HEK293T (cell line): ENCODE measurements at regions not wholly inside any gene's neighbourhood (a gene's known extent, or its start where the extent isn't known, plus 50 kb on each side); places are given as distances from the start of the nearest gene placed in this dataset.

Experiments
- CTCF ChIA-PET: fragments of 350-600 bp; formaldehyde crosslinking; extraction: SDS; loops from one replicate; lab custom pipeline; 2021; ENCODE audit warnings: antibody characterized with exemption, inconsistent platforms; lab: Yijun Ruan, JAX
- POLR2A ChIA-PET: fragments of 350-600 bp; formaldehyde crosslinking; extraction: SDS; loops from one replicate; lab custom pipeline; 2020; ENCODE audit warnings: antibody characterized with exemption, inconsistent platforms; lab: Yijun Ruan, JAX
- DNase-seq: peaks from one replicate; pipeline ENCODE4 v3.0.0; 2012; ENCODE audit warnings: mixed read lengths; ENCODE audit errors: extremely low spot score
- ARNT ChIP-seq: fragments of 450-650 bp; IDR thresholded peaks from 2 replicates; pipeline ENCODE4 v1.6.1; 2017; ENCODE audit warnings: mild to moderate bottlenecking
- BHLHE40 ChIP-seq: fragments of 450-650 bp; IDR thresholded peaks from 2 replicates; pipeline ENCODE4 v1.6.1; 2016; ENCODE audit warnings: mild to moderate bottlenecking, moderate library complexity, borderline replicate concordance
- CTBP1 ChIP-seq: fragments of 450-650 bp; IDR thresholded peaks from 2 replicates; pipeline ENCODE4 v1.6.1; 2016; ENCODE audit warnings: borderline replicate concordance
- ELF4 ChIP-seq: fragments of 450-650 bp; IDR thresholded peaks from 2 replicates; pipeline ENCODE4 v1.6.1; 2017; ENCODE audit warnings: antibody characterized with exemption
- FOXA1 ChIP-seq: fragments of 450-650 bp; IDR thresholded peaks from 2 replicates; pipeline ENCODE4 v1.6.1; 2016; ENCODE audit warnings: mild to moderate bottlenecking
- FOXK2 ChIP-seq: fragments of 450-650 bp; IDR thresholded peaks from 2 replicates; pipeline ENCODE4 v1.6.1; 2016; ENCODE audit warnings: mild to moderate bottlenecking
- FOXM1 ChIP-seq: fragments of 450-650 bp; IDR thresholded peaks from 2 replicates; pipeline ENCODE4 v1.6.1; 2017; ENCODE audit warnings: mild to moderate bottlenecking, borderline replicate concordance
- HDGF ChIP-seq: fragments of 450-650 bp; IDR thresholded peaks from 2 replicates; pipeline ENCODE4 v1.6.1; 2017; ENCODE audit warnings: antibody characterized with exemption, borderline replicate concordance
- L3MBTL2 ChIP-seq: fragments of 450-650 bp; conservative IDR thresholded peaks from 2 replicates; pipeline ENCODE4 v1.6.1; 2016; ENCODE audit warnings: mild to moderate bottlenecking
- LEF1 ChIP-seq: fragments of 450-650 bp; IDR thresholded peaks from 2 replicates; pipeline ENCODE4 v1.6.1; 2017; ENCODE audit warnings: mild to moderate bottlenecking, borderline replicate concordance
- NFRKB ChIP-seq: fragments of 450-650 bp; IDR thresholded peaks from 2 replicates; pipeline ENCODE4 v1.6.1; 2016; ENCODE audit warnings: mild to moderate bottlenecking, moderate library complexity
- PKNOX1 ChIP-seq: fragments of 450-650 bp; IDR thresholded peaks from 2 replicates; pipeline ENCODE4 v1.6.1; 2016
- SP1 ChIP-seq: fragments of 450-650 bp; IDR thresholded peaks from 2 replicates; pipeline ENCODE4 v1.6.1; 2017
- SUZ12 ChIP-seq: fragments of 450-650 bp; IDR thresholded peaks from 2 replicates; pipeline ENCODE4 v1.6.1; 2016; ENCODE audit warnings: mild to moderate bottlenecking
- TARDBP ChIP-seq: fragments of 450-650 bp; IDR thresholded peaks from 2 replicates; pipeline ENCODE4 v1.6.1; 2016
- ZNF384 ChIP-seq: fragments of 450-650 bp; IDR thresholded peaks from 2 replicates; pipeline ENCODE4 v1.6.1; 2016

- ChIA-PET CTCF (interaction anchor here (0.5 to 1.3 kb wide), 8 partner anchors 11 to 982 kb away, joined by 3 to 7 read pairs (median 4); no protein-coding TSS in a partner anchor), POLR2A (no interaction called here)
- DNase-seq = peak; percentile 45
- TF ChIP-seq L3MBTL2 (no peak), ZNF384 (peak; percentile 42; the same call in 1 of the 2 replicates), PKNOX1 (peak; percentile 75; the same call in 1 of the 2 replicates)
These were observed 954.7 kb downstream of the SLITRK6 start for GRCh38 chr13:84844473-84844872.

GRCh38 chr13:84843368-84843767 lies 955.9 kb downstream of the SLITRK6 start:
- no peak for DNase-seq
- ChIA-PET POLR2A (no interaction called here), CTCF (interaction anchor here (1.3 kb wide), 1 partner anchor 12 kb away, joined by 7 read pairs; no protein-coding TSS in a partner anchor)
- TF ChIP-seq ARNT = no peak
- TF ChIP-seq ELF4 = no peak
- TF ChIP-seq FOXK2 = no peak
- no peak for TF ChIP-seq FOXM1
- no peak for TF ChIP-seq SP1
- no peak for TF ChIP-seq NFRKB
- no peak for TF ChIP-seq HDGF
- TF ChIP-seq SUZ12 = no peak
- TF ChIP-seq CTBP1 = no peak
- no peak for TF ChIP-seq L3MBTL2
- TF ChIP-seq PKNOX1 = no peak
- no peak for TF ChIP-seq ZNF384

- TF ChIP-seq LEF1 = no peak
- ChIA-PET POLR2A (no interaction called here), CTCF (no interaction called here)
- DNase-seq = no peak
These were observed 951.9 kb upstream of the SLITRK1 start for GRCh38 chr13:84834201-84834600.

- no peak for TF ChIP-seq PKNOX1
- TF ChIP-seq ZNF384 = no peak
- TF ChIP-seq HDGF = no peak
- no peak for TF ChIP-seq LEF1
- no peak for TF ChIP-seq ARNT
- no peak for TF ChIP-seq BHLHE40
- no peak for TF ChIP-seq TARDBP
- TF ChIP-seq FOXA1 = no peak
- TF ChIP-seq FOXM1 = no peak
- no peak for TF ChIP-seq CTBP1
- TF ChIP-seq SP1 = no peak
- no peak for DNase-seq
- ChIA-PET POLR2A (no interaction called here), CTCF (no interaction called here)
These were observed 949.7 kb upstream of the SLITRK1 start for GRCh38 chr13:84831666-84832657.

- POLR2A ChIA-PET = no interaction called here
- TF ChIP-seq LEF1 = no peak
- TF ChIP-seq FOXM1 = no peak
- TF ChIP-seq PKNOX1 = peak; percentile 62
- no peak for TF ChIP-seq NFRKB
- CTCF ChIA-PET = no interaction called here
- no peak for DNase-seq
These were observed 941.3 kb upstream of the SLITRK1 start for GRCh38 chr13:84823528-84823927.

GRCh38 chr13:84821261-84821660 lies 939.0 kb upstream of the SLITRK1 start:
- CTCF ChIA-PET = no interaction called here
- TF ChIP-seq HDGF (no peak), FOXK2 (no peak), LEF1 (no peak), CTBP1 (no peak), FOXA1 (no peak), TARDBP (no peak), SP1 (no peak), BHLHE40 (no peak), ZNF384 (no peak), NFRKB (no peak)
- DNase-seq = peak; percentile 40
- POLR2A ChIA-PET = no interaction called here
